HepG2 (cell line): ENCODE measurements at regions not wholly inside any gene's neighbourhood (a gene's known extent, or its start where the extent isn't known, plus 50 kb on each side); places are given as distances from the start of the nearest gene placed in this dataset.

Experiments
- AGO2 ChIP-seq: fragments of 200-400 bp; formaldehyde crosslinking; optimal IDR thresholded peaks from 2 replicates; pipeline ENCODE3; 2017; ENCODE audit warnings: mild to moderate bottlenecking, low read depth, low read length, moderate library complexity
- HINFP ChIP-seq: sonication (generic); formaldehyde crosslinking; IDR thresholded peaks from 2 replicates; pipeline ENCODE4 v1.4.0; 2020; ENCODE audit warnings: low read depth, mild to moderate bottlenecking, missing genetic modification reagents
- ISX ChIP-seq: sonication (generic); formaldehyde crosslinking; conservative IDR thresholded peaks from 2 replicates; pipeline ENCODE4 v1.5.0; 2020; ENCODE audit warnings: missing genetic modification reagents
- MEIS1 ChIP-seq: sonication (generic); formaldehyde crosslinking; IDR thresholded peaks from 2 replicates; pipeline ENCODE4 v1.9.0; 2021; ENCODE audit warnings: mild to moderate bottlenecking, missing genetic modification reagents, moderate library complexity, borderline replicate concordance
- MXD3 ChIP-seq: IDR thresholded peaks from 2 replicates; pipeline ENCODE4 v1.6.1; 2016; ENCODE audit warnings: mild to moderate bottlenecking, missing biosample characterization, missing genetic modification reagents
- PAX8 ChIP-seq: sonication (generic); formaldehyde crosslinking; IDR thresholded peaks from 2 replicates; pipeline ENCODE4 v1.8.0; 2022; ENCODE audit warnings: mild to moderate bottlenecking, missing genetic modification reagents, borderline replicate concordance
- PHB2 ChIP-seq: fragments of 450-650 bp; IDR thresholded peaks from 2 replicates; pipeline ENCODE4 v1.6.1; 2018; ENCODE audit not compliant: partially characterized antibody
- SALL1 ChIP-seq: sonication (generic); formaldehyde crosslinking; IDR thresholded peaks from 2 replicates; pipeline ENCODE4 v1.8.0; 2022; ENCODE audit warnings: mild to moderate bottlenecking, missing genetic modification reagents
- SMC3 ChIP-seq: IDR thresholded peaks from 2 replicates; pipeline ENCODE4 v1.6.1; 2011; ENCODE audit warnings: low read length, improper control_type of control experiment
- STAG1 ChIP-seq: sonication (generic); formaldehyde crosslinking; IDR thresholded peaks from 2 replicates; pipeline ENCODE4 v1.4.0; 2020; ENCODE audit warnings: missing genetic modification reagents
- XRCC5 ChIP-seq: fragments of 200-400 bp; formaldehyde crosslinking; optimal IDR thresholded peaks from 2 replicates; pipeline ENCODE3; 2017; ENCODE audit warnings: mild to moderate bottlenecking, low read length
- ZHX1 ChIP-seq: sonication (generic); formaldehyde crosslinking; IDR thresholded peaks from 2 replicates; pipeline ENCODE4 v1.8.1; 2022; ENCODE audit warnings: low read depth, mild to moderate bottlenecking, missing genetic modification reagents
- ZNF350 ChIP-seq: sonication (generic); formaldehyde crosslinking; IDR thresholded peaks from 2 replicates; pipeline ENCODE4 v1.4.0; 2020; ENCODE audit warnings: mild to moderate bottlenecking, low read depth, missing genetic modification reagents, borderline replicate concordance
- ZNF501 ChIP-seq: sonication (generic); formaldehyde crosslinking; IDR thresholded peaks from 2 replicates; pipeline ENCODE4 v1.5.1; 2020; ENCODE audit warnings: mild to moderate bottlenecking, moderate library complexity, missing genetic modification reagents
- ZNF512B ChIP-seq: sonication (generic); formaldehyde crosslinking; IDR thresholded peaks from 2 replicates; pipeline ENCODE4 v1.5.1; 2020; ENCODE audit warnings: missing genetic modification reagents, mild to moderate bottlenecking, borderline replicate concordance
- ZNF687 ChIP-seq: sonication (generic); formaldehyde crosslinking; IDR thresholded peaks from 2 replicates; pipeline ENCODE4 v1.5.1; 2020; ENCODE audit warnings: mild to moderate bottlenecking, missing genetic modification reagents, moderate library complexity
- ZNF83 ChIP-seq: sonication (generic); formaldehyde crosslinking; IDR thresholded peaks from 2 replicates; pipeline ENCODE4 v1.4.0; 2020; ENCODE audit warnings: missing genetic modification reagents, mild to moderate bottlenecking, borderline replicate concordance

- 0 out of 2 replicates have a peak, but pooled peaks have one; percentile 35 for TF ChIP-seq MXD3 (CRISPR knock-in tag)
- TF ChIP-seq STAG1 (CRISPR knock-in tag) = peak; percentile 93
- TF ChIP-seq ZNF687 (CRISPR knock-in tag) = peak; percentile 34
- no peak; the same call in 1 of the 2 replicates for TF ChIP-seq ZNF350
- TF ChIP-seq SALL1 (CRISPR knock-in tag) = peak; percentile 57; the same call in 1 of the 2 replicates
- no peak for TF ChIP-seq ISX (CRISPR knock-in tag)
- TF ChIP-seq ZHX1 (CRISPR knock-in tag) = no peak
- TF ChIP-seq XRCC5 = peak; percentile 47
- TF ChIP-seq ZNF501 = peak; percentile 25; the same call in 1 of the 2 replicates
- no peak for TF ChIP-seq HINFP
- no peak for TF ChIP-seq PAX8 (CRISPR knock-in tag)
- no peak for TF ChIP-seq ZNF512B (CRISPR knock-in tag)
- 0 out of 2 replicates have a peak, but pooled peaks have one; percentile 40 for TF ChIP-seq MEIS1
- TF ChIP-seq ZNF83 (CRISPR knock-in tag) = no peak
- TF ChIP-seq PHB2 = no peak
- TF ChIP-seq SMC3 = peak; percentile 90
- no peak for TF ChIP-seq AGO2
Measured at GRCh38 chr11:31870609-31871309, 59.6 kb upstream of the PAX6 start (continued).
